ENCODE measurements at regions not wholly inside any gene's neighbourhood (a gene's known extent, or its start where the extent isn't known, plus 50 kb on each side); places are given as distances from the start of the nearest gene placed in this dataset.
A peak's percentile ranks its signal among the peaks of the same experiment; 100 is the strongest.

GRCh38 chr1:82494117-82494516 is 693.4 kb downstream of the ADGRL2 start:
- ATAC-seq (no peak), DNase-seq (no peak)
- H3K27ac ChIP-seq, result no peak overlapping the region
- no peaks in the 10 kb centered on the region for H3K36me3 ChIP-seq
- no peaks in the 10 kb centered on the region for H3K27me3 ChIP-seq
- no peaks in the 10 kb centered on the region for H3K4me1 ChIP-seq
- H3K4me3 ChIP-seq, result no peak overlapping the region
- TF ChIP-seq, protein P1, sequence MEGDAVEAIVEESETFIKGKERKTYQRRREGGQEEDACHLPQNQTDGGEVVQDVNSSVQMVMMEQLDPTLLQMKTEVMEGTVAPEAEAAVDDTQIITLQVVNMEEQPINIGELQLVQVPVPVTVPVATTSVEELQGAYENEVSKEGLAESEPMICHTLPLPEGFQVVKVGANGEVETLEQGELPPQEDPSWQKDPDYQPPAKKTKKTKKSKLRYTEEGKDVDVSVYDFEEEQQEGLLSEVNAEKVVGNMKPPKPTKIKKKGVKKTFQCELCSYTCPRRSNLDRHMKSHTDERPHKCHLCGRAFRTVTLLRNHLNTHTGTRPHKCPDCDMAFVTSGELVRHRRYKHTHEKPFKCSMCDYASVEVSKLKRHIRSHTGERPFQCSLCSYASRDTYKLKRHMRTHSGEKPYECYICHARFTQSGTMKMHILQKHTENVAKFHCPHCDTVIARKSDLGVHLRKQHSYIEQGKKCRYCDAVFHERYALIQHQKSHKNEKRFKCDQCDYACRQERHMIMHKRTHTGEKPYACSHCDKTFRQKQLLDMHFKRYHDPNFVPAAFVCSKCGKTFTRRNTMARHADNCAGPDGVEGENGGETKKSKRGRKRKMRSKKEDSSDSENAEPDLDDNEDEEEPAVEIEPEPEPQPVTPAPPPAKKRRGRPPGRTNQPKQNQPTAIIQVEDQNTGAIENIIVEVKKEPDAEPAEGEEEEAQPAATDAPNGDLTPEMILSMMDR (IDR thresholded peaks at IDR 0.05), result no peak
- peaks cover 0 to 38% of the 10 kb centered on the region in 2 donors for H3K9me3 ChIP-seq
- intact Hi-C loops (cut with DNase I), result no loop called here

DNA sequence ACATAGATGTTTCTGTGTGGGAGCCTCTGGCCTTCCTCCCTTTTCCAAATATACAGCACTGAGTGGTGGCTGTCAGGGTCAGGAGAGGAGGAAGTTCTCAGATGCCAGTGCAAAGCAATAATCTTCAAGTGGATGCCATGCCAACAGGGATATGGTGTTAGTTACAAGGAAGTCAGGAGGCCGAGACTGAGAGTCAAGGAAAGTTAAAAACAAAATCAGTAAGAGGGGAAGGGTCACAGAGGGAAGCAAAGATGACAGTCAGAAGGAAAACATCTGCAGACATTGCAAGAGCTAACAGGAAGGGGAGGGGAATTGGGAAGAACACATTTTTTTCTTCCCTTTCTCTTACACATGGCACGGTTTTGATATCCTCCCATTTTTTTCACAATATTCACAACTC is 691.4 kb downstream of the ADGRL2 start:
- Histone ChIP-seq H3K27me3 (no peaks in the 10 kb centered on the region), H3K4me1 (no peaks in the 10 kb centered on the region), H3K9me3 (peaks cover 0 to 36% of the 10 kb centered on the region in 2 donors), H3K4me3 (no peak overlapping the region), H3K27ac (peak overlapping the region in 1 of 2 donors; percentile 33), H3K36me3 (no peaks in the 10 kb centered on the region)
- no peak for DNase-seq
- intact Hi-C loops (cut with DNase I), result no loop called here
- TF ChIP-seq, protein P1 (IDR thresholded peaks at IDR 0.05), result no peak
- ATAC-seq, result peak; percentile 41

DNA sequence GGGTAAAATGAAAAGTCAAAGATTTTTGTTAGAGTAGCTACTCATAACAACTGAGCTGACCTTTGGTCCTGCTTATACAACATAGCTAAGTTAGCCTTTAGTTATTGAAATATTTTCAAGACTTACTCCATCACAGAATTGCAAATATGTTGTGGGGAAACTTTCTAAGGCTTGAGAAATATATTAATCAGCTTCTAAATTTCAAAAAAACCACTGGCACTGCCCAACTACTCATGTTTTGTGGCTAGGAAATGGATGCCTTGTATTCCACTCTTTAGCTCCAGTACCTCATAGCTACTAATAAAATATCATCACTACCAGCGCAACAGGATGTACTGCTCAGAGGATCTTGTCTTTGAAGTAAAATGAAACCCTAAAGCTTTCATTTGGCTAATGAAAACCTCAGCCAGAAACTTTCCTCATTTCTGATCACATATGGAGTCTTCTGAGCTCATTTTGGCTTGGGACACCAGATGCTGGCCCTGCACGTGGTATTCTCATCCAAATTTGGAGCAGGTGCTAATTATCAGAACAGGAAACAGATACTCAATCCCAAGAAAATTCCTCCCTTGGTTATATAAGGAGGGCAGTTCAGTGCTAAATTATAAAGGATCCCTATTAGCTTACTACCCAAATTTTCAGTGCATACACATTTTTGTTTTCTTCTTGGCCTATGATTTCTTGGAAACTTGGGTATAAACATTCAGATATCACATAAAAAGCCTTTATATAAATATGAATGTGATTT is 690.7 kb downstream of the ADGRL2 start:
- no peak for ATAC-seq
- no peaks in the 10 kb centered on the region for H3K36me3 ChIP-seq
- intact Hi-C loops (cut with DNase I), result no loop called here
- no peak for DNase-seq
- TF ChIP-seq, protein P1 (IDR thresholded peaks at IDR 0.05), result no peak
- no peaks in the 10 kb centered on the region for H3K27me3 ChIP-seq
- H3K27ac ChIP-seq, result peak overlapping the region in 1 of 2 donors; percentile 33
- H3K4me3 ChIP-seq, result no peak overlapping the region
- H3K9me3 ChIP-seq, result peaks cover 0 to 29% of the 10 kb centered on the region in 2 donors
- H3K4me1 ChIP-seq, result no peaks in the 10 kb centered on the region

- no peaks in the 10 kb centered on the region for H3K36me3 ChIP-seq
- no peaks in the 10 kb centered on the region for H3K4me1 ChIP-seq
- TF ChIP-seq, protein P1 (IDR thresholded peaks at IDR 0.05), result no peak
- ATAC-seq, result no peak
- H3K4me3 ChIP-seq, result no peak overlapping the region
- intact Hi-C loops (cut with DNase I), result no loop called here
- DNase-seq, result no peak
- H3K27ac ChIP-seq, result no peak overlapping the region
- H3K9me3 ChIP-seq, result no peaks in the 10 kb centered on the region
- no peaks in the 10 kb centered on the region for H3K27me3 ChIP-seq
Measured at GRCh38 chr1:82487778-82488177, 687.0 kb downstream of the ADGRL2 start.

- TF ChIP-seq, protein P1 (IDR thresholded peaks at IDR 0.05), result no peak
- Histone ChIP-seq H3K27me3 (no peaks in the 10 kb centered on the region), H3K9me3 (no peaks in the 10 kb centered on the region), H3K36me3 (no peaks in the 10 kb centered on the region), H3K4me3 (no peak overlapping the region), H3K4me1 (no peaks in the 10 kb centered on the region), H3K27ac (no peak overlapping the region)
- ATAC-seq (no peak), DNase-seq (no peak)
- intact Hi-C loops (cut with DNase I), result no loop called here
Measured at GRCh38 chr1:82486969-82487368, 686.2 kb downstream of the ADGRL2 start.

All from left lung (tissue), 4 donors.